ENCODE measurements at regions not wholly inside any gene's neighbourhood (a gene's known extent, or its start where the extent isn't known, plus 50 kb on each side); places are given as distances from the start of the nearest gene placed in this dataset.

DNA sequence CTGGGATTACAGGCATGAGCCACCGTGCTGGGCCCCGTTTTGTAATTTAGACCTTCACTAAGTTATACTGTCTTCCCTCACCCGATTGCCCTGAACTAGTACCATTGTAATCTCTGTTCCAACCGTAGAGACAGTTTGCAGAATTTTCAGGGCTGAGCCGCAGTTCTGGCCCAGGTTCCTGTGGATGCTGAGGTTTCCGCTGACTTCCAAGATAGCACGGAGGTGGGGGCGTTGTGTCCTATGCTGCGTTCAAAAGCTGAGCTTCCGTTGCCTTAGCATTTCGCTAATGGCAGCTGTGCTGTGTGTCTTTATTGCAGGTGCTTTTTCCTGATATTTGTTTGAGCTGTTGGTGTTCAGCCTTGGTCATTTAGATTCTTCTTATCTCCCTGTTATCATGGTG is 137.0 kb downstream of the SOX4 start:
- no peak overlapping the region for H4K8ac ChIP-seq (replicated peaks; ENCODE audit: insufficient read length, low read depth, low read length)
- no peak overlapping the region for H2AFZ ChIP-seq (ENCODE audit: low read length)
- H3K9ac ChIP-seq (ENCODE audit: extremely low read depth, insufficient read length, low read length), result no peak overlapping the region
- H3K4me3 Mint-ChIP-seq, result no peak overlapping the region
- H3K4me1 Mint-ChIP-seq, result peaks cover 51 to 52% of the 10 kb centered on the region in 2 experiments
- H3T11ph ChIP-seq (ENCODE audit: low read length), result no peak overlapping the region
- H3K23ac ChIP-seq (ENCODE audit: insufficient read length, low read depth, low read length), result no peak overlapping the region
- H3K9me3 Mint-ChIP-seq, result no peaks in the 10 kb centered on the region
- H2AK5ac ChIP-seq (ENCODE audit: insufficient read length, low read length), result no peak overlapping the region
- H3K23me2 ChIP-seq (ENCODE audit: insufficient read length, low read depth, low read length, poor library complexity, severe bottlenecking), result no peaks in the 10 kb centered on the region
- H3K27me3 Mint-ChIP-seq (ENCODE audit: low read depth), result no peaks in the 10 kb centered on the region
- H3K79me2 ChIP-seq (ENCODE audit: insufficient read depth, low read length), result peaks cover 61% of the 10 kb centered on the region
- H2BK5ac ChIP-seq (ENCODE audit: insufficient read length, low read length), result no peak overlapping the region
- peak overlapping the region in 2 of 3 experiments; percentile 52 to 89; a peak in 6 of 7 replicates for H3K27ac Mint-ChIP-seq
- H4K20me1 ChIP-seq (ENCODE audit: control insufficient read depth, insufficient read depth, insufficient read length), result no peaks in the 10 kb centered on the region
- H4K5ac ChIP-seq (ENCODE audit: insufficient read length, low read depth, low read length), result no peak overlapping the region
- H3K27ac ChIP-seq (ENCODE audit: insufficient read length, low read depth, low read length), result no peak overlapping the region
- H3K4me2 ChIP-seq (ENCODE audit: insufficient read depth, insufficient read length, low read length), result no peak overlapping the region
- peaks cover 3 to 23% (median 11%) of the 10 kb centered on the region in 3 experiments; a peak in 6 of 7 replicates for H3K36me3 Mint-ChIP-seq (ENCODE audit: insufficient read depth in 1 of 3, low read depth in 3 of 3)
- no peaks in the 10 kb centered on the region for H3K9me3 ChIP-seq (ENCODE audit: control insufficient read depth, low read depth, low read length)
- H3K4ac ChIP-seq (ENCODE audit: low read depth, low read length), result no peak overlapping the region
- no peak overlapping the region for H4K91ac ChIP-seq (ENCODE audit: insufficient read length, low read depth, low read length)
- no peak overlapping the region for H3K56ac ChIP-seq (ENCODE audit: insufficient read length, low read depth, low read length)
- no peak overlapping the region for H3K14ac ChIP-seq (ENCODE audit: insufficient read depth, low read length)
- H3K18ac ChIP-seq (ENCODE audit: insufficient read length, low read depth, low read length), result no peak overlapping the region
- no peaks in the 10 kb centered on the region for H3K27me3 ChIP-seq (ENCODE audit: insufficient read depth, low read length)
- no peak overlapping the region for H2BK120ac ChIP-seq (ENCODE audit: low read depth, low read length, poor library complexity, severe bottlenecking)
- WGBS (ENCODE audit: extremely low coverage, insufficient read length, low lambda C conversion rate), result no CpG with 5 or more reads among the region's 11 CpGs
- no peak overlapping the region for H2BK20ac ChIP-seq (ENCODE audit: low read depth, low read length, poor library complexity, severe bottlenecking)
- H3K4me1 ChIP-seq (ENCODE audit: insufficient read depth, low read length), result peaks cover 4% of the 10 kb centered on the region; the same call in 1 of the 2 replicates
- no peak for DNase-seq
- peaks cover 15% of the 10 kb centered on the region for H3K79me1 ChIP-seq (ENCODE audit: insufficient read depth, low read depth, low read length, poor library complexity, severe bottlenecking)
- no peak overlapping the region for H2BK15ac ChIP-seq (ENCODE audit: low read depth, low read length)
- no peak overlapping the region for H2BK12ac ChIP-seq (ENCODE audit: insufficient read length, low read depth, low read length)
- TF ChIP-seq, protein P1, sequence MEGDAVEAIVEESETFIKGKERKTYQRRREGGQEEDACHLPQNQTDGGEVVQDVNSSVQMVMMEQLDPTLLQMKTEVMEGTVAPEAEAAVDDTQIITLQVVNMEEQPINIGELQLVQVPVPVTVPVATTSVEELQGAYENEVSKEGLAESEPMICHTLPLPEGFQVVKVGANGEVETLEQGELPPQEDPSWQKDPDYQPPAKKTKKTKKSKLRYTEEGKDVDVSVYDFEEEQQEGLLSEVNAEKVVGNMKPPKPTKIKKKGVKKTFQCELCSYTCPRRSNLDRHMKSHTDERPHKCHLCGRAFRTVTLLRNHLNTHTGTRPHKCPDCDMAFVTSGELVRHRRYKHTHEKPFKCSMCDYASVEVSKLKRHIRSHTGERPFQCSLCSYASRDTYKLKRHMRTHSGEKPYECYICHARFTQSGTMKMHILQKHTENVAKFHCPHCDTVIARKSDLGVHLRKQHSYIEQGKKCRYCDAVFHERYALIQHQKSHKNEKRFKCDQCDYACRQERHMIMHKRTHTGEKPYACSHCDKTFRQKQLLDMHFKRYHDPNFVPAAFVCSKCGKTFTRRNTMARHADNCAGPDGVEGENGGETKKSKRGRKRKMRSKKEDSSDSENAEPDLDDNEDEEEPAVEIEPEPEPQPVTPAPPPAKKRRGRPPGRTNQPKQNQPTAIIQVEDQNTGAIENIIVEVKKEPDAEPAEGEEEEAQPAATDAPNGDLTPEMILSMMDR (conservative IDR thresholded peaks at IDR 0.05), result no peak
